GM12878 (cell line): ENCODE measurements at regions not wholly inside any gene's neighbourhood (a gene's known extent, or its start where the extent isn't known, plus 50 kb on each side); places are given as distances from the start of the nearest gene placed in this dataset.

Experiments
- ATAC-seq: fragments of 200-7000 bp; cut with Tn5 transposase; 3 replicates; pipeline ENCODE4 v1.9.1; 2020; ENCODE audit warnings: mild to moderate bottlenecking, moderate library complexity
- BruUV-seq: library from RNA; stranded (reverse); fragments of 400-500 nt; replicated peaks from 2 replicates; lab custom pipeline; 2021; lab: Mats Ljungman, UMichigan
- CTCF ChIA-PET: fragments of 300-600 bp; sonication (Branson Sonifier 250); formaldehyde crosslinking; extraction: SDS; loops from one replicate; lab custom pipeline; 2021; ENCODE audit warnings: inconsistent platforms; lab: Yijun Ruan, JAX
- POLR2A ChIA-PET: fragments of 350-600 bp; formaldehyde crosslinking; extraction: SDS; loops from one replicate; lab custom pipeline; 2021; ENCODE audit warnings: inconsistent platforms; lab: Charles Lee
- RAD21 ChIA-PET: fragments of 300-600 bp; sonication (Branson Sonifier 250); formaldehyde crosslinking; loops from one replicate; lab custom pipeline; 2023; ENCODE audit warnings: antibody characterized with exemption; ENCODE audit not compliant: unreplicated experiment; lab: Charles Lee
- SMC1A ChIA-PET: fragments of 300-600 bp; sonication (Branson Sonifier 250); formaldehyde crosslinking; loops from one replicate; lab custom pipeline; 2023; ENCODE audit not compliant: unreplicated experiment, uncharacterized antibody; lab: Charles Lee
- DNase-seq: peaks from one replicate; pipeline ENCODE4 v3.0.0-alpha.2; 2011; ENCODE audit warnings: low read depth, low spot score
- FAIRE-seq: peaks from 3 replicates; lab custom pipeline; 2011; peaks lifted over from hg19 to GRCh38; lab: Jason Lieb, UNC
- H2AFZ ChIP-seq: 2 replicates; pipeline ENCODE4 v1.6.0; 2011; ENCODE audit warnings: low read depth, low read length, control low read depth; ENCODE audit not compliant: control insufficient read depth
- H3K27ac ChIP-seq: 2 replicates; pipeline ENCODE4 v1.5.1; 2011; ENCODE audit warnings: control low read depth; ENCODE audit not compliant: control insufficient read depth, insufficient read depth
- H3K27me3 ChIP-seq, 2 experiments: replicated peaks in 1 of 2; 2 replicates each; pipeline versions ENCODE4 v1.6.0 to v1.6.1; 2011; ENCODE audit warnings: low read length in 1 of 2; ENCODE audit not compliant: control insufficient read depth in 2 of 2, insufficient read depth in 2 of 2
- H3K36me3 ChIP-seq, 2 experiments: 2 replicates each; pipeline ENCODE4 v1.5.1; 2011; ENCODE audit warnings: low read length in 1 of 2; ENCODE audit not compliant: control insufficient read depth in 2 of 2, insufficient read depth in 2 of 2
- H3K4me1 ChIP-seq: 2 replicates; pipeline ENCODE4 v1.6.1; 2011; ENCODE audit warnings: mild to moderate bottlenecking, low read length, moderate library complexity, mixed read lengths; ENCODE audit not compliant: control insufficient read depth, insufficient read depth
- H3K4me2 ChIP-seq: 2 replicates; pipeline ENCODE4 v1.6.0; 2011; ENCODE audit warnings: control low read depth; ENCODE audit not compliant: control insufficient read depth, insufficient read depth
- H3K4me3 ChIP-seq: fragments of 200-600 bp; sonication (generic); 2 replicates; pipeline ENCODE4 v1.5.1; 2016
- H3K79me2 ChIP-seq: 2 replicates; pipeline ENCODE4 v1.6.0; 2011; ENCODE audit warnings: low read length; ENCODE audit not compliant: control insufficient read depth, insufficient read depth
- H3K9ac ChIP-seq: 2 replicates; pipeline ENCODE4 v1.8.0; 2011; ENCODE audit warnings: low read length, control low read depth, mixed read lengths; ENCODE audit not compliant: control insufficient read depth, insufficient read depth
- H3K9me3 ChIP-seq: replicated peaks from 3 replicates; pipeline ENCODE4 v1.5.1; 2011; ENCODE audit warnings: mild to moderate bottlenecking, low read length; ENCODE audit not compliant: control insufficient read depth, insufficient read depth
- H4K20me1 ChIP-seq: 2 replicates; pipeline ENCODE4 v1.6.0; 2011; ENCODE audit not compliant: control insufficient read depth, insufficient read depth
- E2F8 ChIP-seq: fragments of 450-650 bp; IDR thresholded peaks from 2 replicates; pipeline ENCODE4 v1.6.1; 2018; ENCODE audit warnings: mild to moderate bottlenecking, low read depth, moderate library complexity; ENCODE audit not compliant: partially characterized antibody
- IKZF2 ChIP-seq, 2 experiments: fragments of 450-650 bp; IDR thresholded peaks; 2 replicates each; pipeline ENCODE4 v1.6.1; 2017; ENCODE audit warnings: mild to moderate bottlenecking in 2 of 2, moderate library complexity in 2 of 2
- MAX ChIP-seq: IDR thresholded peaks from 2 replicates; pipeline ENCODE4 v1.6.1; 2012; ENCODE audit warnings: low read depth, low read length, improper control_type of control experiment
- MYC ChIP-seq: IDR thresholded peaks from 2 replicates; pipeline ENCODE4 v1.6.1; 2011; ENCODE audit warnings: mild to moderate bottlenecking, low read length, moderate library complexity, inconsistent platforms; ENCODE audit not compliant: insufficient read depth, insufficient replicate concordance, insufficient read length, severe bottlenecking
- NR2C1 ChIP-seq: fragments of 450-650 bp; IDR thresholded peaks from 2 replicates; pipeline ENCODE4 v1.6.1; 2017; ENCODE audit warnings: antibody characterized with exemption, mild to moderate bottlenecking, moderate library complexity
- RB1 ChIP-seq: fragments of 450-650 bp; formaldehyde crosslinking; IDR thresholded peaks from 2 replicates; pipeline ENCODE4 v1.6.1; 2017; ENCODE audit warnings: mild to moderate bottlenecking, borderline replicate concordance
- REST ChIP-seq: IDR thresholded peaks from 2 replicates; pipeline ENCODE4 v1.6.1; 2012; ENCODE audit warnings: mild to moderate bottlenecking, low read depth, low read length
- RFX5 ChIP-seq: IDR thresholded peaks from 2 replicates; pipeline ENCODE4 v1.6.1; 2011; ENCODE audit warnings: low read depth, low read length, improper control_type of control experiment
- SUZ12 ChIP-seq: fragments of 200-600 bp; sonication (generic); IDR thresholded peaks from one replicate; pipeline ENCODE4 v1.6.1; 2018; ENCODE audit warnings: antibody characterized with exemption, mild to moderate bottlenecking; ENCODE audit not compliant: unreplicated experiment
- ZBED1 ChIP-seq: IDR thresholded peaks from 2 replicates; pipeline ENCODE4 v1.6.1; 2016; ENCODE audit warnings: borderline replicate concordance
- ZNF592 ChIP-seq: fragments of 450-650 bp; IDR thresholded peaks from 2 replicates; pipeline ENCODE4 v1.6.1; 2017; ENCODE audit warnings: mild to moderate bottlenecking, moderate library complexity
- WGBS: methylation state at CpG from one replicate; pipeline ENCODE4 v1.1.6; 2016; ENCODE audit warnings: low lambda C conversion rate; ENCODE audit not compliant: insufficient replicate concordance, insufficient coverage; ENCODE audit errors: missing lambda C conversion rate; 5-methylcytosine and 5-hydroxymethylcytosine counted together
- in situ Hi-C: fragments of 300-500 bp; cut with MboI; formaldehyde crosslinking; loops from 9 replicates; pipeline ENCODE4 v1.14.3; 2018; ENCODE audit warnings: mixed read lengths
- intact Hi-C: fragments of 100-400 bp; cut with micrococcal nuclease; formaldehyde crosslinking; loops from one replicate; pipeline ENCODE4 v1.14.2; 2022; ENCODE audit not compliant: unreplicated experiment

GRCh38 chr15:47857776-47858167 is 140.5 kb downstream of the SEMA6D start (continued):
- TF ChIP-seq ZNF592 (no peak), ZBED1 (no peak), RB1 (no peak), MYC (no peak)

- Histone ChIP-seq H3K27me3 (no peaks in the 10 kb centered on the region), H3K9ac (no peak overlapping the region), H3K79me2 (no peaks in the 10 kb centered on the region), H3K4me2 (no peak overlapping the region), H3K4me3 (no peak overlapping the region), H4K20me1 (no peaks in the 10 kb centered on the region), H3K4me1 (no peaks in the 10 kb centered on the region), H3K36me3 (no peaks in the 10 kb centered on the region), H3K9me3 (no peaks in the 10 kb centered on the region; the same call in 2 of the 3 replicates), H3K27ac (no peak overlapping the region), H2AFZ (no peak overlapping the region)
- DNase-seq: no peak
- ChIA-PET CTCF (no interaction called here), POLR2A (no interaction called here), RAD21 (no interaction called here), SMC1A (no interaction called here)
- intact Hi-C loops: loop anchor here (5.0 kb wide), 1 partner anchor 49 kb away; no protein-coding TSS in a partner anchor
- WGBS: 78% methylated on average over 10 of the region's 10 CpGs
- no peak for FAIRE-seq
- ATAC-seq: no peak
- in situ Hi-C loops: no loop called here
- no TSS peak for BruUV-seq
- no peak for TF ChIP-seq RFX5
- no peak for TF ChIP-seq SUZ12
- TF ChIP-seq NR2C1: no peak
- TF ChIP-seq MAX: no peak
- no peak for TF ChIP-seq IKZF2 (IDR thresholded peaks at IDR 0.05)
- TF ChIP-seq E2F8: no peak
- no peak for TF ChIP-seq REST
These were observed 144.0 kb downstream of the SEMA6D start for GRCh38 chr15:47861111-47861903.
